ENCODE measurements at regions not wholly inside any gene's neighbourhood (a gene's known extent, or its start where the extent isn't known, plus 50 kb on each side); places are given as distances from the start of the nearest gene placed in this dataset.

GRCh38 chr17:74096456-74096855 lies 107.0 kb upstream of the RPL38 start:
- TF ChIP-seq CTCF (IDR thresholded peaks at IDR 0.05) (no peak), POLR2AphosphoS5 (IDR thresholded peaks at IDR 0.05; ENCODE audit: low read depth, low read length) (no peak), REST (IDR thresholded peaks at IDR 0.05; ENCODE audit: insufficient read depth in 1 of 2, low read depth in 2 of 2, low read length in 1 of 2) (no peak), SIN3A (IDR thresholded peaks at IDR 0.05; ENCODE audit: borderline replicate concordance, insufficient read depth, low read depth, low read length) (no peak)

All from Panc1 (cell line).